GDM1 (cell line): ENCODE measurements at regions not wholly inside any gene's neighbourhood (a gene's known extent, or its start where the extent isn't known, plus 50 kb on each side); places are given as distances from the start of the nearest gene placed in this dataset.
"Not testable (repeated sequence)": the region's sequence is repeated elsewhere in the genome, so short reads cannot be mapped to it uniquely, and the experiment has no call there.

Source experiments
- DNase-seq: peaks from one replicate; lab custom pipeline; 2025; lab: John Stamatoyannopoulos, UW

- no peak for DNase-seq
These were observed 515.1 kb downstream of the FRK start for GRCh38 chr6:115545672-115545986.

DNA sequence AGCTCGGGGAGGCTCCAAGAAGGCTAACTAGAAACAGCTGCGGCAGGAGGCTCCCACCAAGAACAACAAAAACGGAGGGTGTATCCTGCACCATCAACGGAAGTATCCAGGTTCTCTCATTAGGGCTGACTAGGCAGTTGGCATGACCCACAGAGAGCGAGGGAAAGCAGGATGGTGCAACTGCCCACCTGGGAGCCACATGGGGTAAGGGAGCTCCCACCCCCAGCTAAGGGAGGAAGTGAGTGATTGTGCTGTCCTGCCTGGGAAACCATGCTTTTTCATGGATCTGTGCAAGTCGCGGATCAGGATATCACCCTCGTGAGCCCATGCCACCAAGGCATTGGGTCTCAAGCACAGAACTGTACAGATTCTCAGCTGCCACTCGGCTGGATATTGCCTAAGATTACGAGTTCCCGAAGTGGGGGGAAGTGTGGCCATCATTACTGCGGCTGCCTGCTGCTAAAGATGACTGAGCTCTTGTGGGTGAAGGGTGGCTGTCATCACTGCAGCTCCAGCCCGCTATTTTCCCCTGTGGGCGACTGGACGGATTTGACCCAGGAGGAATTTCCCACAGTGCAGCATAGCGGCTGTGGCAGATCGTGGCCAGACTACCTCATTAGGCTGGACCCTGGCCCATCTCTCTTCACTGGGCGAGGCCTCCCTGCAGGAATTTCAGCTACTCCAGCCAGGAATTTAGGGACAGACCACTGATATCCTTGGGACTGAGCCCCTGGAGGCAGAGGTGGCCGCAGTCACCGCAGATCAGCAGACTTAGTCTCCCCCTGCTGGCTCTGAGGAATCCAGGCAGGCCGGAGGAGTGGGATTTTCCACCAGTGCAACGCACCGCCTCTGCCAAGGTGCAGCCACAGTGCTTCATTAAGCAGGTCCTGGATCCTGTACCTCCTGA, 515.7 kb downstream of the FRK start:
- DNase-seq = no peak

DNA sequence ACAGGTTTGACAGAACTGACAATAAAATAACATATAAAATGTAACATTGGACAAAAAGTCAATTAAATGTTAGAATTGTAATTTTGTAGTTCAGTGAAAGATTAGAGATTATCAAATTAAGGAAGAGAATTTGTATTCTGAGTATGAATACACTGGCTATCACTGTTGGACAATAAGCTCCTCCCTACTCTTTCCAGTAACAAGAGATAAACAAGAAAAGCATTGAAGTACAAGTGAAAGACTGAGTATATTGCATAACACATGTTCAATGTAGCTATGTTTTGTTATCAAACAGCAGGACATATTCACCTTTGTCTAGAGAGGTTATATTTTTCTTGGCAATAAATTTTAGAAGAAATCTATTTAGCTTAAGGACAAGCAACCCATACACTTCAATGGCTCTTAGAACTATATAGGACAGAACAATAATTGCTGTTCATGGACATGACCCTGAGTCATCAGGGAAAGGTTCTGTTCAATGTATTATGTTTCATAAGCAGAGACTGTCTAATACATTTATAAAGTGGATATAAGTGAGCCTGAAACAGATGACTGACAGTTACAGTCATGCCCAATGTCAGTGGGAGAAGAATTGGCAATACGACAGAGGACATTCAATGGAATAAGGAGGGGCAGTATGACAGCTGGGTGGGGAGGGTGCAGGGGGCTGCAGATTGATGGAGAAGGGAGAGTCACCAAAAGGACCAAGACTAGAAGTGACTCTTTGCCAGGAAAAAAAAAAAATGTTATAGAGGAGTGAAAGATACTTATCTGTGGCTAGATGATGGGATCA, 520.4 kb downstream of the FRK start:
- DNase-seq = no peak

GRCh38 chr6:115539531-115539930, 521.2 kb downstream of the FRK start:
- no peak for DNase-seq

- no peak for DNase-seq
These were observed 535.9 kb downstream of the FRK start for GRCh38 chr6:115524821-115525220.

GRCh38 chr6:115521747-115522146, 538.9 kb downstream of the FRK start:
- not testable (repeated sequence) for DNase-seq

DNA sequence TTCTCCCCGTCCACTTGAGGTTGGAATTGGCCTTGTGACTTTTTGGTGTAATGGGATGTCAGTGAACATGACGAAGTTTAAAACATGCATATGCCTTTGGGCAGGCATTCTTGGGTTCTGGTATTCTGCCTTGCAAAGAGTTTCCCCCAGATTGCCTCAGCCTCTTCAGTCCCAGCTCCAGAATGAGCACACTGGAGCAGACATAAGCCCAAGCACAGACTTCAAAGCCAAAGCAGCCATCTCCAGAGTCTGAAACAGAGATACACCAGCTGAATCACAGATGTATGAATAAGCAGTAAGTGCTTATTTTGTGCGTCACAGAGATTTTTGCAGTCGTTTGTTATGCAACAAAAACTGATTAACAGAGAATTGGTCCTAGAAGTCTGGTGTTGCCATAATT, 546.0 kb downstream of the FRK start:
- no peak for DNase-seq

DNA sequence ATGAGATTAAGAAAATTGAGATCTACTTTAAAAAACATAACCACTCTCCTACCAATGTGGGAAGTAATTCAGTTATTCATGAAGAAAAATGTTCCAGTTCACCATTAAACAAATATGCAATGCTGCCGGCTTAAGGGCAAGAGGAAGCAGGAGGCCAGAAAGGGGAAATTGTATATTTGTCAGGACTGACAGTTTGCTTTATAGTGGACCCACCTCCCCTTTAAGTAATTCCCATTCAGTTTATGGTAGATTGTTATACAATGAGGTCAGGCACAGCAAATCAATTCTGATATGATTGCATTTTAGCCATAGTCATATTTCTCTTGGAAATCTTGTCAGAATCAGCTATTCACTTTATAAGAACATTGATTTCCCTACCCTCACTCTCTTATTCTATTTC, 547.8 kb downstream of the FRK start:
- no peak for DNase-seq

- no peak for DNase-seq
These were observed 548.9 kb downstream of the FRK start for GRCh38 chr6:115511771-115512170.

- not testable (repeated sequence) for DNase-seq
These were observed 558.3 kb downstream of the FRK start for GRCh38 chr6:115502432-115502831.

- DNase-seq = no peak
These were observed 565.5 kb downstream of the FRK start for GRCh38 chr6:115495184-115495583.

DNA sequence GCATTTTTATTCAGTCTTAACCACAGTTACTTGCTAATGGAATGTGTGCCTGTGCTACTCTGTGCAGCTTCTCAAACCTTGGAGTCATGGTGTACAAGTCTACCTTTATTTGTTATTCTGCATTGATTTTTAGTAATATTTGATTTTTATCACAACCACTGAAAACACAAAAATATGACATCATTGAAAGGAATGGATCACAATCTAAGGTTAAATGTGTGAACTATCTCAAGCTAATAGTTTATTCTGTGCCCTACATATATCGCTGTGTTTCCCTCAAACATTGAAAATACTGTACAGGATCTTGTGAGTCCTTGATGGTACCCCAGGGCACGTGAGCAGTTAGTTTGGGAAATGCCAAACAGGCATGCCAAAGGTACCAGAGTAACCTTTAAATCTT, 573.4 kb downstream of the FRK start:
- DNase-seq = no peak

DNA sequence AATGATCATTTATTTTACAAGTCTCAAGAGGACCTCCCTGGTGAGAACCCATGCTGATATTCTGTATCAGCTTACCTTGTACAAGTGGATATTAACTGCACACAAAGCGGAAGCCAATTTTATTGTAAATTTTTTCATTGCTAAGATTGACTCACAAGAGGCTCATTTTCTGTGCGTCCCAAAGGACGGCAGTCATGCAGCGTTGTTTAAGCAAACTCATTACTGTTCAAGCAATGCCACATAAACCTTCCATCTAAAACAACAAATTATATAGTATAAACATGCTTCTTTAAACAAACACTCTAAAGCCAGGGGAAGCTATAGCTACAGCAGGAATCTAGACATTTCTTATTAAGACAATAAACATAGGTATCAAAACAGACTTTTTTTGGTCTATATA, 575.3 kb downstream of the FRK start:
- no peak for DNase-seq

DNA sequence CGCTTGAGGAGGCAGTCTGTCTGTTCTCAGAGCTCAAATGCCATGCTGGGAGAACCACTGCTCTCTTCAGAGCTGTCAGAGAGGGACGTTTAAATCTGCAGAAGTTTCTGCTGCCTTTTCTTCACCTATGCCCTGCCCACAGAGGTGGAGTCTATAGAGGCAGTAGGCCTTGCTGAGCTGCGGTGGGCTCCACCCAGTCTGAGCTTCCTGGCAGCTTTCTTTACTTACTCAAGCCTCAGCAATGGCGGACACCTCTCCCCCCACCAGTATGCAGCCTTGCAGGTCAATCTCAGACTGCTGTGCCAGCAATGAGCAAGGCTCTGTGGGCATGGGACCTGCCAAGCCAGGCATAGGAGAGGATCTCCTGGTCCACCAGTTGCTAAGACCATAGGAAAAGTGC, 580.1 kb downstream of the FRK start:
- DNase-seq = not testable (repeated sequence)

GRCh38 chr6:115474443-115475041, 586.1 kb downstream of the FRK start:
- no peak for DNase-seq

DNA sequence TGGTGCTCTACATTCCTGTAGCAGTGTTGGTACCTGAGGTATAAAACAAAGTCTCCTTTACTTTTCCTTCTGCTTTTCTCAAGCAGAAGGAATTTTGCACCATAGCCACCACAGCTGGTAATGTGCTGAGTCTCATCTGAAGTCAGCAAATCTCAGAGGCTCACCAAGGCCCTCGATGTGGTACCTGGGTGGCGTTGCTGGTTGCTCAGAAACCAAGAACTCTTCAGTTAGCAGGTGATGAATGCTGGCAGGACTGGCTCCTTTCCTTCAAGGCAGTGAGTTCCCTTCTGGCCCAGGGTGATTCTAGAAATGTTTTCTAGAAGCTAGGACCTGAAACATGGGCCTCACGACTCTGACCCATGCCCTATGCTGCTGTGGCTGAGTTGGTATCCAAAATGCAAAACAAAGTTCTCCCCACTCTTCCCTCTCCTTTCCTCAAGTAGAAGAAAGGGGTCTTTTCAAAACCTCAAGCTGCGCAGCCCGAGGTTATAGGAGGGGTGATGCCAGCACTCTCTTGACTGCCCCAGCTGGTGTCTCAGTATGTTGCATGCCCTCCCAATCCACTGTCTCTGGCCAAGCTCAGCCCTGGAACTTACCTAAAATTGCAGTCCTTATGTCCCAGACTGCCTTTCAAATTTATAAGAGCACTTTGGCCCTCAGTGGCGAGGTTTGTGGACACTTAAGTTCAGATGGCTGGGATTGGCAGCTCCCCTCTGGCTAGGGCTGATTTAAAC, 592.3 kb downstream of the FRK start:
- no peak for DNase-seq

DNA sequence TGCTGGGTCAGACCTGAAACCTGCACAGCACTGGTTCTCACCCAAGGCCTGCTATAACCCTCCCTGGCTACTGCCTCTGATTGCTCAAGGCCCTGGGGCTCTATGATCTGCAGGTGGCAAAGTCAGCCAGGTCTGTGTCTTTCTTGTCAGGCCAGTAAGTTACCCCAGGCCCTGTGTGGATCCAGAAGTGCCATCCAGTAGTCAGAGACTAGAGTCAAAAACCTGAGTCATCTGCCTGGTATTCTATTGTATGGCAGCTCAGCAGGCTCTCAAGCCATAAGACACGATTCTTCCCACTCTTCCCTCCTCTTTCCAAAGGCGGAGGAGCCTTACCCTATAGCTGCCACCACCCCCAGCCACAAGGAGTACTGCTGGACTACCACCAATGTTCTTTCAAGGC, 593.0 kb downstream of the FRK start:
- DNase-seq = no peak

- DNase-seq = no peak
These were observed 599.8 kb downstream of the FRK start for GRCh38 chr6:115460913-115461312.

- DNase-seq = no peak
These were observed 603.8 kb downstream of the FRK start for GRCh38 chr6:115456848-115457247.

- no peak for DNase-seq
These were observed 616.7 kb downstream of the FRK start for GRCh38 chr6:115443825-115444478.

DNA sequence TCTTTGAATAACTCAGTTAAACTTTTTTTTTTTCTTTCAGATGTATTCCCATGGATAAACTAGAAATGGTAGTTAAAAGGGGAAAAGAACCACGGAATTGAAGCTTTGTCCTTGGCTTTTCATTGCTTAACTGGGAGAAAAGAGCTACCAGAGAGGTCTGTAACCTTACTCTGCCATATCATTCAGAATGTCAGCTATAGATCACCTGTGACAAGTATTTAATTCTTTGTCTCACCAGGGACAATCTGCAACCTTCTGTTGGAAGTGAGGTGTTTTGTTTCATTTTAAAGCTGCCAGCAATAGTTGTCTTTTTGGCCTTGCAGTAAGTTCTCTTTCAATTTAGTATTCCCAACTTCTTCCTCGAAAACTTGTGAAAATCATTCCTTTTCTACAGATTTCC, 618.4 kb downstream of the FRK start:
- DNase-seq = no peak

- no peak for DNase-seq
These were observed 619.0 kb downstream of the FRK start for GRCh38 chr6:115441651-115442050.
